Fibroblast of lung (primary cell): ENCODE measurements at regions not wholly inside any gene's neighbourhood (a gene's known extent, or its start where the extent isn't known, plus 50 kb on each side); places are given as distances from the start of the nearest gene placed in this dataset.

Source experiments
- CTCF ChIP-seq, 2 donors: IDR thresholded peaks in 1 of 2; conservative IDR thresholded peaks in 1 of 2; 1 replicate in 1 of 2; 2 replicates in 1 of 2; pipeline ENCODE4 v1.5.1; 2011 to 2012; ENCODE audit warnings: low read length in 2 of 2, control low read depth in 1 of 2, inconsistent platforms in 1 of 2, low read depth in 1 of 2, mild to moderate bottlenecking in 1 of 2
- EZH2 ChIP-seq: IDR thresholded peaks from 2 replicates; pipeline ENCODE4 v1.5.1; 2012; ENCODE audit warnings: low read length, control low read depth, mild to moderate bottlenecking; ENCODE audit errors: missing control alignments

- TF ChIP-seq CTCF (conservative IDR thresholded peaks at IDR 0.05 in 1 of 2, IDR thresholded peaks at IDR 0.05 in 1 of 2; ENCODE audit: low read depth in 1 of 2, low read length in 2 of 2) (no peak), EZH2 (no peak)
These were observed 432.1 kb downstream of the GLRX3 start for GRCh38 chr10:130568246-130568645.
